Parathyroid adenoma (tissue), 2 donors: ENCODE measurements at regions not wholly inside any gene's neighbourhood (a gene's known extent, or its start where the extent isn't known, plus 50 kb on each side); places are given as distances from the start of the nearest gene placed in this dataset.

ENCODE experiments used
- H2AFZ ChIP-seq: fragments of 300-600 bp; sonication (generic); one replicate; pipeline ENCODE4 v1.7.0; 2017; ENCODE audit warnings: antibody characterized with exemption, mild to moderate bottlenecking
- H3K27ac ChIP-seq: fragments of 300-600 bp; sonication (generic); one replicate; pipeline ENCODE4 v1.7.0; 2017
- H3K27me3 ChIP-seq: fragments of 300-600 bp; sonication (generic); one replicate; pipeline ENCODE4 v1.7.0; 2017; ENCODE audit warnings: low read length; ENCODE audit not compliant: control insufficient read depth, insufficient read depth
- H3K36me3 ChIP-seq: fragments of 300-600 bp; sonication (generic); one replicate; pipeline ENCODE4 v1.7.0; 2017; ENCODE audit warnings: low read length; ENCODE audit not compliant: control insufficient read depth, insufficient read depth
- H3K4me1 ChIP-seq: fragments of 300-600 bp; sonication (generic); one replicate; pipeline ENCODE4 v1.7.0; 2017; ENCODE audit warnings: control low read depth
- H3K4me2 ChIP-seq: fragments of 300-600 bp; sonication (generic); one replicate; pipeline ENCODE4 v1.7.0; 2017; ENCODE audit warnings: low read length
- H3K4me3 ChIP-seq: fragments of 300-600 bp; sonication (generic); one replicate; pipeline ENCODE4 v1.7.0; 2017; ENCODE audit warnings: low read depth, low read length
- H3K79me2 ChIP-seq: fragments of 300-600 bp; sonication (generic); one replicate; pipeline ENCODE4 v1.7.0; 2017; ENCODE audit warnings: control low read depth
- H3K9ac ChIP-seq: fragments of 300-600 bp; sonication (generic); one replicate; pipeline ENCODE4 v1.7.0; 2017; ENCODE audit warnings: mild to moderate bottlenecking
- H3K9me3 ChIP-seq: fragments of 300-600 bp; sonication (generic); one replicate; pipeline ENCODE4 v1.7.0; 2017; ENCODE audit warnings: low read length; ENCODE audit not compliant: control insufficient read depth
- CTCF ChIP-seq: fragments of 300-600 bp; sonication (generic); IDR thresholded peaks from one replicate; pipeline ENCODE4 v1.7.0; 2017; ENCODE audit warnings: antibody characterized with exemption, mild to moderate bottlenecking
- donor health status: primary hyperparathyroidism.

DNA sequence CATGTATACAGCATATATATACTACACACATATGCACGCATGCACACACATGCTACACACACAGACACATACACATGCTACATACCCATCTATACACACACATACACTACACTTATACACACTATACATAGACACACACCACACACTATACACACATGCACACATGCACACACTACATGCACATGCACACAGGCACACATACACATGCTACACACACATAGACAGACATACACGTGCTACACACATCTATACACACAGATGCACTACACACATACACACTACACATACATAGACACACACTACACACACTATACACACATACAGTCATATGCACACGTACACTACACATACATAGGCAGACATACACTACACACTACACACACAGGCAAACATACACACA, 51.2 kb upstream of the PRR20G start:
- Histone ChIP-seq H3K4me3 (no peak overlapping the region), H3K36me3 (no peaks in the 10 kb centered on the region), H3K9me3 (no peaks in the 10 kb centered on the region), H2AFZ (no peak overlapping the region), H3K4me1 (no peaks in the 10 kb centered on the region), H3K27me3 (no peaks in the 10 kb centered on the region), H3K27ac (no peak overlapping the region), H3K9ac (no peak overlapping the region), H3K4me2 (no peak overlapping the region), H3K79me2 (no peaks in the 10 kb centered on the region)
- no peak for TF ChIP-seq CTCF

DNA sequence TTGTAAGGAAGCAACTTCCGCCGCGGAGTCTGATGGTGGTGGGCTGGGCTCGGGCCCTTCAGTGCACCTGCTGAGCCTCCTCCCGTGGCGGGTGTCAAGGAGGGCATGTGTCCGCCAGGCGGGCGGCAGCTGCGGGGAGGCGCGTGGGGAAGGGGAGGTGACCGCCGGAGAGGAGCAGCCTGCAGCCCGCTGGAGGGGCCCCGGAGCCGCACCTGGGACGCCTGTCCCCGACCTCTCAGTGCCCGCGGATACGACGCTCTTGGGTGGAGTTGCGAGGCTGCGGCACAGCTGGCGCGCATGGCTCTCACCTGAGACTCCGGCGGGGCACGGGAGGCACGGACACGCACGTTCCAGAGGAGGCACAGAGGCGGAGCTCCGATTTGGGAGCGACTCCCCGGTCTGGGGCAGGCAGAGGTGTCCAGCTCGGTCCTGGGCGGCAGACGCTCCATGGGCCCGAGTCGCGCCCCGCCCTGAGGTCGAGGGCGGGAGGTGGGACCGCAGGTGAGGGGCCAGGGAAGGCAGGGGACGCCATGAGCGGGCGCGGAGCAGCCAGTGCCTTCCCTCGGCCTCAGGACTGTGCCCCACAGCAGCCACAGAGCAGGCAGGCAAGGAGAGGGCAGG, 50.2 kb upstream of the PRR20G start:
- Histone ChIP-seq H3K4me2 (peak overlapping the region; percentile 56), H3K4me3 (peak overlapping the region; percentile 14), H3K27me3 (no peaks in the 10 kb centered on the region), H3K27ac (no peak overlapping the region), H3K9ac (no peak overlapping the region), H3K4me1 (no peaks in the 10 kb centered on the region), H3K9me3 (no peaks in the 10 kb centered on the region), H3K79me2 (no peaks in the 10 kb centered on the region), H3K36me3 (no peaks in the 10 kb centered on the region), H2AFZ (peak overlapping the region; percentile 63)
- no peak for TF ChIP-seq CTCF
